Hepatic stellate cell (primary cell): ENCODE measurements at regions not wholly inside any gene's neighbourhood (a gene's known extent, or its start where the extent isn't known, plus 50 kb on each side); places are given as distances from the start of the nearest gene placed in this dataset.
"Not testable (repeated sequence)": the region's sequence is repeated elsewhere in the genome, so short reads cannot be mapped to it uniquely, and the experiment has no call there.

Experiments
- DNase-seq: peaks from one replicate; pipeline ENCODE4 v3.0.0; 2011; ENCODE audit warnings: low spot score

- DNase-seq: no peak
Measured at GRCh38 chr5:126015235-126016181, 407.7 kb upstream of the GRAMD2B start.

GRCh38 chr5:126016256-126016655 lies 407.0 kb upstream of the GRAMD2B start:
- DNase-seq: no peak

- DNase-seq: no peak
Measured at GRCh38 chr5:126017096-126017495, 406.1 kb upstream of the GRAMD2B start.

- no peak for DNase-seq
Measured at GRCh38 chr5:126020770-126021169, 402.4 kb upstream of the GRAMD2B start.

- no peak for DNase-seq
Measured at GRCh38 chr5:126023994-126024441, 399.2 kb upstream of the GRAMD2B start.

GRCh38 chr5:126027149-126027548 lies 396.1 kb upstream of the GRAMD2B start:
- DNase-seq: no peak

- DNase-seq: no peak
Measured at GRCh38 chr5:126027652-126028051, 395.6 kb upstream of the GRAMD2B start.

GRCh38 chr5:126028336-126028735 lies 394.9 kb upstream of the GRAMD2B start:
- DNase-seq: no peak

- not testable (repeated sequence) for DNase-seq
Measured at GRCh38 chr5:126029282-126029681, 393.9 kb upstream of the GRAMD2B start.

- DNase-seq: no peak
Measured at GRCh38 chr5:126030698-126031097, 392.5 kb upstream of the GRAMD2B start.

DNA sequence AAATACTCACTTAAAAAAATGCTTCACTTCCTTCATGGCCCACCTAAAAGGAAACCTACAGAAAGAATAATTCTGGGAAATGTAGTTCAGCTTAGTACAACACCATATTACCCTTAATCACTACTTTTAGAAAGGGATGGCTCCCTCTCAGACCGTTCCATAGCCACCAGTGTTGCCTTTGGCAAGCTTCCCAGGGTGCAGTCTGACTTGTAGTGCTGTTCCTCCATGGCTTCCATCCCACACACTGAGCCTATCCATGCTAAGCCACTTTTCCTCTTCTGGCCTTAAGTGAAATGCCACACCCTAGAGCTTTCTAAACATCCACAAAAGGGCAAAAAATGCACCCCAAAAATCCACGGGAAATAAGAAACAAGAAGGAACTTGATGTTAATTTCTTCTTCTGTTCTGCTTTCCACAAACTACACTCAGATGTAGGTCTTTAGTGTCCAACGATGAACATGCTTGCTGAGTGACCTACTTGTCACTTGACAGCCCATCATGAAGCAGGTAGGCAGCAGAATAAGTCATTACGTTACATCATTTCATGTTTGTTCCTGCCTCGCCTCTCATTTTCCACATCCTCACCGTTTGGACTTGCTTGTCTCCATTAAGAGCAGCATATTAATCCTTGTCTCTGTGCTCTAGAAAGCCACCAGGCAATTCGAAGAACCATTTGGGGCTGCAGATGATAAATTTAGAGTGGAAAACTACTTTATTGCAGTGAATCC lies 391.1 kb upstream of the GRAMD2B start:
- peak; percentile 9 for DNase-seq

DNA sequence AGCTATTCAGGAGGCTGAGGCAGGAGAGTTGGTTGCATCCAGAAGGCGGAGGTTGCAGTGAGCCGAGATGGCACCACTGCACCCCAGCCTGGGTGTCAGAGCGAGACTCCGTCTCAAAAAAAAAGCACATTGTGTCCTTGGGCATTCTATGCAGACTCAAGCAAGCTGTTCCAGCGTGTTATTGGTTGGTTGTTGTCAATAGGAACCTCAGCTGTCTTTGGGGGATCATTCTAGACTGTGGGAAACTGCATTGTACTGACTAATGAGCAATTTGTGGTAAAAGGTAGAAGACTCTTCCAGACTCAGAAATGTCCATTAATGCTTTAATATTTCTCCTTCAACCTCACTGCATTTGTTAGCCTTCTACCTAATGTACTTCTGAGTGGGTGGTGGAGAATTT lies 379.5 kb upstream of the GRAMD2B start:
- no peak for DNase-seq

GRCh38 chr5:126044111-126044668 lies 379.0 kb upstream of the GRAMD2B start:
- peak; percentile 7 for DNase-seq

- no peak for DNase-seq
Measured at GRCh38 chr5:126044931-126045565, 378.2 kb upstream of the GRAMD2B start.

- DNase-seq: no peak
Measured at GRCh38 chr5:126046318-126046717, 376.9 kb upstream of the GRAMD2B start.

DNA sequence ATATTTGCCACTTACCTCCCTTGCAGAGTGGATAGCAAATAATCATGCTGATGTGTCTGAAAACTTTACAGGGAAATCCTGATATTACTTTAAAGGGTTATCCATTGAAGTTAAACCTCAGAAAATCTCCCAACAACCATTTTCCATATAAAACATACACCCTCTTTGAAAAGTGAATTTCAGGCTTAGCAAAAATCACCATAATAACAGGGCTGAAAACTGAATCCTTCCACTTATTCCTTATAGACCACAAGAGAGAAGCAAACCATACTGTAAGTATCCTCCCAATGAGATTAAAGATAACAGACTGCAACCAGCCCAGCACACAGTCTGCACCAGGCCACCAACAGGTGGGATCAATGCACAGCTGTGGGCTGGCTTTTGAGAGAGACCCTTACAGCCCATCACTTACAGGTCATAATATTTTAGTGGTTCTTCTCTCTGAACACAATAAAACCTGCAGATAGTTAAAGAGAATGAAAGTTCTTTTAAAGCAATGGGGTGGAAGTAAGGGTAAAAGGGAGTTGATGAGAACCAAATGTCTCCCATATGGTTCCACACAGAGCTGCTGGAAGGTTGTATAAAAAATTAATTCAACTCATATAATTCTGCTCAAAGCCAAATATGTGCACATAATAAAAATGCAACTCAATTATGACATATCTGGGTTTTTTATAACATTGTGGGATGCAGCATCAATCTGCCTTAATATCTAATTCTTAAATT lies 376.2 kb upstream of the GRAMD2B start:
- no peak for DNase-seq

GRCh38 chr5:126052120-126052519 lies 371.1 kb upstream of the GRAMD2B start:
- no peak for DNase-seq

DNA sequence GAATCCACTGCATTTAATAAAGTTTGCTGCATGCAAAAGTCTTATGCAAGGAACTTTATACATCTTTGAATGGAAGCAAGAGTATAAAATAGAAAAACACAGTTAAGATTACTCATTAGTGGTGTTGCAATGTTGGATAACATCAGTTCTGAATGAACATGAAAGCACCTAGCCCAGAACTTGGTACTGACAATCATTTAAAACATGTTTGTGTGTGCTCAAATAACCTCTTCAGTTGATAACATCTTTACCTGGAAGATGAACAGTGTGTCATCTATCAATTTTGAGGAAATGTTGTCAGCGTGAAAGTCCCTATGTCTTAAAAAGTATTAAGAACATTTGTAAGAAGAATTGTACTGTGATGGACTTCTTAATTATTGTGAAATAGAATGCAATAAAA lies 370.4 kb upstream of the GRAMD2B start:
- DNase-seq: no peak

DNA sequence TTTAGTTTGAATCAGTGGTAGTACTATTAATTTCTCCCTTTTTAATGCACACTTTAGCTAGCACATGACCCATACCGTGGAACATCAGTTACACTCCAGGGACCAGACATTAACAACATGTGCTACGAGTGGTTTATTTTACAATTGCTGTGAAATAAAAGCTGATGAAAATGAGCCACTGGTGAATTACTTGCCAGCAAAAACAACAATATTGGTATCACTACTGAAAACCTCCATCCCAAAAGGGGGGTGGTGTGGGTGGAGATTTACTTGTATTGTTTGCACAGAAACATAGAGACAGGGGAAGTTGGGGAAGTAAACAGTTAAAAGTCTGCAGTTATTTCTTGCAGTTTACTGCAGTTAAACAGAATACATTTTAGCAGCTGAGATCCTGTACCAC lies 369.6 kb upstream of the GRAMD2B start:
- DNase-seq: no peak

- DNase-seq: no peak
Measured at GRCh38 chr5:126054577-126055347, 368.4 kb upstream of the GRAMD2B start.

DNA sequence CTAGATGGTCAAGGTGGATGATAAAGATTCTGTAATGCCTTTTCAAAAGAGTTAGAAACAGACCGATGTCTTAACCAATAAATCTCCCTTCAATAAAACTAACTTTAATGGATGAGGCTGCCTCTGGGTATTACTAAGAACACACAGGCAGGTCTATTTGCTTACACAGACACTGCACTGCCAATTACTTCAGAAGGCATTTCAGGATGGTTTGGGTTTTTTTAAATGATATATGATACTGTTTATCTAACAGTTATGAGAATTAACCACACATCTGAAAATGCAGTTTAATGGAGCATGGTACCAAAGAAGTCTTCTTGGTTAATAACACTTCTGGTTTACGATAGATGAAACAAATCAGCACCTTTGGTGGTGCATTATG lies 367.9 kb upstream of the GRAMD2B start:
- no peak for DNase-seq
